NB4 (cell line): ENCODE measurements at regions not wholly inside any gene's neighbourhood (a gene's known extent, or its start where the extent isn't known, plus 50 kb on each side); places are given as distances from the start of the nearest gene placed in this dataset.

Experiments used
- CTCF ChIP-seq: IDR thresholded peaks from one replicate; pipeline ENCODE4 v1.5.1; 2012; ENCODE audit warnings: low read depth, low read length
- MYC ChIP-seq: IDR thresholded peaks from 2 replicates; pipeline ENCODE4 v1.6.1; 2011; ENCODE audit warnings: low read depth, low read length
- TF ChIP-seq, protein P1 (sequence below): IDR thresholded peaks from 2 replicates; pipeline ENCODE4 v1.6.1; 2011; ENCODE audit warnings: low read depth, low read length

GRCh38 chr16:48997946-48998345, 283.7 kb downstream of the CBLN1 start:
- TF ChIP-seq, protein P1, sequence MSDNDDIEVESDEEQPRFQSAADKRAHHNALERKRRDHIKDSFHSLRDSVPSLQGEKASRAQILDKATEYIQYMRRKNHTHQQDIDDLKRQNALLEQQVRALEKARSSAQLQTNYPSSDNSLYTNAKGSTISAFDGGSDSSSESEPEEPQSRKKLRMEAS = no peak
- TF ChIP-seq CTCF (no peak), MYC (no peak)
